K562 (cell line): ENCODE measurements at regions not wholly inside any gene's neighbourhood (a gene's known extent, or its start where the extent isn't known, plus 50 kb on each side); places are given as distances from the start of the nearest gene placed in this dataset.

Experiments
- ATAC-seq: fragments of 200-7000 bp; cut with Tn5 transposase; 3 replicates; pipeline ENCODE4 v1.9.1; 2020; ENCODE audit warnings: moderate library complexity
- BruUV-seq: library from RNA; stranded (reverse); fragments of 400-500 nt; replicated peaks from 2 replicates; lab custom pipeline; 2021; lab: Mats Ljungman, UMichigan
- CTCF ChIA-PET: fragments of 300-600 bp; formaldehyde crosslinking; extraction: SDS; loops from one replicate; lab custom pipeline; 2021; ENCODE audit warnings: low intra/inter-chr PET ratio; lab: Yijun Ruan, JAX
- POLR2A ChIA-PET: fragments of 300-600, 350-650 bp; sonication (Branson Sonifier 250); formaldehyde crosslinking; extraction: SDS; loops from one replicate; lab custom pipeline; 2021; ENCODE audit warnings: antibody characterized with exemption, inconsistent platforms; lab: Yijun Ruan, JAX
- DNase-seq, 4 experiments: peaks; one replicate each; pipeline versions ENCODE4 v3.0.0 to v3.0.0-alpha.2; 2011 to 2018; ENCODE audit warnings: low spot score in 3 of 4, mixed read lengths in 3 of 4; ENCODE audit errors: extremely low read depth in 1 of 4
- FAIRE-seq: peaks from 2 replicates; lab custom pipeline; 2011; peaks lifted over from hg19 to GRCh38; lab: Jason Lieb, UNC
- H2AFZ ChIP-seq: 2 replicates; pipeline ENCODE4 v1.6.0; 2011; ENCODE audit warnings: low read depth, low read length, control low read depth, inconsistent platforms
- H3K27ac ChIP-seq: fragments of 200-600 bp; 3 replicates; pipeline ENCODE4 v1.8.0; 2011; ENCODE audit warnings: low read depth, mild to moderate bottlenecking, control low read depth, inconsistent platforms, low read length, moderate library complexity, mixed read lengths; ENCODE audit errors: extremely low read depth
- H3K27me3 ChIP-seq, 2 experiments: fragments of 300-600 bp in 1 of 2; 2 replicates in 1 of 2; 3 replicates in 1 of 2; pipeline versions ENCODE4 v1.6.0 to v1.8.0; 2011; ENCODE audit warnings: inconsistent platforms in 2 of 2, low read length in 2 of 2, mild to moderate bottlenecking in 1 of 2, mixed read lengths in 1 of 2, moderate library complexity in 1 of 2; ENCODE audit not compliant: control insufficient read depth in 2 of 2, insufficient read depth in 2 of 2
- H3K36me3 ChIP-seq: fragments of 300-600 bp; 3 replicates; pipeline ENCODE4 v1.8.0; 2011; ENCODE audit warnings: mild to moderate bottlenecking, low read length, inconsistent platforms; ENCODE audit not compliant: control insufficient read depth, insufficient read depth
- H3K4me1 ChIP-seq, 2 experiments: fragments of 200-600 bp in 1 of 2; replicated peaks in 1 of 2; 2 replicates in 1 of 2; 3 replicates in 1 of 2; pipeline versions ENCODE4 v1.5.1 to v1.8.0; 2011; ENCODE audit warnings: inconsistent platforms in 2 of 2, low read length in 2 of 2, mild to moderate bottlenecking in 1 of 2, mixed read lengths in 1 of 2, moderate library complexity in 1 of 2; ENCODE audit not compliant: control insufficient read depth in 2 of 2, insufficient read depth in 2 of 2
- H3K4me2 ChIP-seq: 2 replicates; pipeline ENCODE4 v1.6.1; 2011; ENCODE audit warnings: low read length, control low read depth, inconsistent platforms, mixed read lengths; ENCODE audit not compliant: insufficient read depth
- H3K4me3 ChIP-seq: fragments of 200-600 bp; sonication (generic), shearing (Covaris generic); 2 replicates; pipeline ENCODE4 v1.5.1; 2016; ENCODE audit warnings: control low read depth, inconsistent platforms
- H3K79me2 ChIP-seq: fragments of 200-600 bp; 3 replicates; pipeline ENCODE4 v1.8.0; 2011; ENCODE audit warnings: low read length, inconsistent platforms; ENCODE audit not compliant: control insufficient read depth, insufficient read depth
- H3K9ac ChIP-seq, 2 experiments: 2 replicates each; pipeline versions ENCODE4 v1.6.0 to v1.6.1; 2011; ENCODE audit warnings: low read depth in 2 of 2, low read length in 2 of 2, control low read depth in 1 of 2, inconsistent platforms in 1 of 2, mild to moderate bottlenecking in 1 of 2, mixed read lengths in 1 of 2; ENCODE audit not compliant: insufficient read depth in 1 of 2
- H3K9me1 ChIP-seq: one replicate; pipeline ENCODE4 v1.6.0; 2011; ENCODE audit warnings: inconsistent platforms, mild to moderate bottlenecking, low read length, moderate library complexity; ENCODE audit not compliant: control insufficient read depth, insufficient read depth
- H3K9me3 ChIP-seq: replicated peaks from 2 replicates; pipeline ENCODE4 v1.5.1; 2011; ENCODE audit warnings: low read depth, low read length, inconsistent platforms; ENCODE audit not compliant: control insufficient read depth, insufficient read depth
- H4K20me1 ChIP-seq: replicated peaks from 2 replicates; pipeline ENCODE4 v1.6.1; 2011; ENCODE audit warnings: low read length, inconsistent platforms, mixed read lengths; ENCODE audit not compliant: control insufficient read depth, insufficient read depth
- CREB3L1 ChIP-seq: fragments of 450-650 bp; IDR thresholded peaks from 2 replicates; pipeline ENCODE4 v1.6.1; 2014; ENCODE audit warnings: low read depth, mild to moderate bottlenecking, moderate library complexity, borderline replicate concordance
- DPF2 ChIP-seq: fragments of 450-650 bp; IDR thresholded peaks from 2 replicates; pipeline ENCODE4 v1.6.1; 2016
- GTF2B ChIP-seq: IDR thresholded peaks from 2 replicates; pipeline ENCODE4 v1.6.1; 2011; ENCODE audit not compliant: insufficient read length; ENCODE audit errors: extremely low read depth
- MTA2 ChIP-seq: fragments of 450-650 bp; IDR thresholded peaks from 2 replicates; pipeline ENCODE4 v1.6.1; 2016; ENCODE audit warnings: low read depth
- NCOR1 ChIP-seq: fragments of 450-650 bp; IDR thresholded peaks from 2 replicates; pipeline ENCODE4 v1.6.1; 2016; ENCODE audit warnings: mild to moderate bottlenecking, moderate library complexity
- NFE2 ChIP-seq: IDR thresholded peaks from 2 replicates; pipeline ENCODE4 v1.6.1; 2014; ENCODE audit warnings: antibody characterized with exemption, low read depth
- RFX1 ChIP-seq: fragments of 450-650 bp; IDR thresholded peaks from 2 replicates; pipeline ENCODE4 v1.6.1; 2016; ENCODE audit warnings: mild to moderate bottlenecking, moderate library complexity
- TBL1XR1 ChIP-seq, 2 experiments: IDR thresholded peaks; 2 replicates each; pipeline ENCODE4 v1.6.1; 2012; ENCODE audit warnings: improper control_type of control experiment in 2 of 2, low read length in 2 of 2, mild to moderate bottlenecking in 1 of 2
- TGIF2 ChIP-seq: sonication (generic); formaldehyde crosslinking; IDR thresholded peaks from 2 replicates; pipeline ENCODE4 v1.8.1; 2022; ENCODE audit warnings: mild to moderate bottlenecking, missing genetic modification reagents, moderate library complexity
- USF2 ChIP-seq: sonication (generic); formaldehyde crosslinking; IDR thresholded peaks from 2 replicates; pipeline ENCODE4 v1.5.0; 2020; ENCODE audit warnings: missing genetic modification reagents
- ZFPM2 ChIP-seq: fragments of 250-450 bp; sonication (Bioruptor Pico); IDR thresholded peaks from 2 replicates; pipeline ENCODE4 v1.5.1; 2022; ENCODE audit warnings: mild to moderate bottlenecking
- ZKSCAN8 ChIP-seq: fragments of 200-800 bp; sonication (Bioruptor generic); IDR thresholded peaks from 2 replicates; pipeline ENCODE4 v1.6.1; 2016; ENCODE audit warnings: missing genetic modification characterization, missing compliant biosample characterization
- ZNF124 ChIP-seq: sonication (generic); formaldehyde crosslinking; IDR thresholded peaks from 2 replicates; pipeline ENCODE4 v1.8.1; 2022; ENCODE audit warnings: missing genetic modification reagents
- ZNF609 ChIP-seq: sonication (generic); formaldehyde crosslinking; IDR thresholded peaks from 2 replicates; pipeline ENCODE4 v1.8.1; 2023; ENCODE audit warnings: missing genetic modification reagents, mild to moderate bottlenecking, borderline replicate concordance
- WGBS: fragments of 100-300 bp; shearing (Covaris generic); methylation state at CpG from one replicate; pipeline ENCODE4 v1.1.6; 2016; ENCODE audit warnings: low coverage, mixed read lengths; ENCODE audit not compliant: insufficient coverage; ENCODE audit errors: missing lambda C conversion rate; 5-methylcytosine and 5-hydroxymethylcytosine counted together
- in situ Hi-C: fragments of 300-500 bp; cut with MboI; formaldehyde crosslinking; loops from 4 replicates; pipeline ENCODE4 v1.15.0; 2018; ENCODE audit warnings: inconsistent platforms, mixed read lengths
- intact Hi-C: fragments of 100-400 bp; cut with micrococcal nuclease; formaldehyde crosslinking; loops from 2 replicates; pipeline ENCODE4 v1.14.2; 2022

GRCh38 chr2:210863283-210863682 is 306.9 kb downstream of the CPS1 start:
- Histone ChIP-seq H3K27ac (no peak overlapping the region), H3K4me2 (no peak overlapping the region), H3K4me3 (no peak overlapping the region), H3K36me3 (no peaks in the 10 kb centered on the region), H2AFZ (no peak overlapping the region), H3K9me3 (no peaks in the 10 kb centered on the region), H3K9me1 (no peaks in the 10 kb centered on the region)
- no TSS peak for BruUV-seq
- CTCF ChIA-PET: no interaction called here
- DNase-seq: no peak
- TF ChIP-seq RFX1 (no peak), ZNF124 (CRISPR knock-in tag) (no peak), TGIF2 (CRISPR knock-in tag) (no peak), ZKSCAN8 (CRISPR knock-in tag) (no peak), NFE2 (no peak), TBL1XR1 (IDR thresholded peaks at IDR 0.05; ENCODE audit: low read length in 2 of 2) (no peak), MTA2 (no peak), NCOR1 (no peak), DPF2 (no peak), ZNF609 (CRISPR knock-in tag) (no peak), ZFPM2 (CRISPR knock-in tag) (no peak), GTF2B (no peak), CREB3L1 (no peak), USF2 (CRISPR knock-in tag) (no peak)
- TF ChIP-seq, all 486 proteins: peak for 0
- Histone ChIP-seq H3K79me2 (no peaks in the 10 kb centered on the region), H3K4me1 (no peaks in the 10 kb centered on the region), H4K20me1 (no peaks in the 10 kb centered on the region), H3K9ac (no peak overlapping the region), H3K27me3 (no peaks in the 10 kb centered on the region)
- WGBS: 0% methylated on average over 1 of the region's 1 CpG
- intact Hi-C loops (no loop called here), in situ Hi-C loops (no loop called here)
- POLR2A ChIA-PET: no interaction called here
- no peak for ATAC-seq
- no peak for FAIRE-seq
